ENCODE measurements at regions not wholly inside any gene's neighbourhood (a gene's known extent, or its start where the extent isn't known, plus 50 kb on each side); places are given as distances from the start of the nearest gene placed in this dataset.

GRCh38 chr4:96593422-96593821, 753.5 kb downstream of the PDHA2 start:
- no peak for DNase-seq

- no peak for DNase-seq
Observed at GRCh38 chr4:96598465-96598864, 758.6 kb downstream of the PDHA2 start.

GRCh38 chr4:96599752-96600151, 759.9 kb downstream of the PDHA2 start:
- DNase-seq: no peak

- DNase-seq: no peak
Observed at GRCh38 chr4:96602661-96603060, 762.8 kb downstream of the PDHA2 start.

GRCh38 chr4:96603641-96604040, 763.7 kb downstream of the PDHA2 start:
- DNase-seq: no peak

GRCh38 chr4:96606451-96606850, 766.6 kb downstream of the PDHA2 start:
- no peak for DNase-seq

- no peak for DNase-seq
Observed at GRCh38 chr4:96626023-96626422, 786.1 kb downstream of the PDHA2 start.

- no peak for DNase-seq
Observed at GRCh38 chr4:96630839-96631238, 790.9 kb downstream of the PDHA2 start.

- no peak for DNase-seq
Observed at GRCh38 chr4:96637971-96638412, 798.1 kb downstream of the PDHA2 start.

GRCh38 chr4:96639932-96640331, 800.0 kb downstream of the PDHA2 start:
- no peak for DNase-seq

- no peak for DNase-seq
Observed at GRCh38 chr4:96642490-96642889, 802.6 kb downstream of the PDHA2 start.

GRCh38 chr4:96646146-96646545, 806.3 kb downstream of the PDHA2 start:
- DNase-seq: no peak

GRCh38 chr4:96649536-96649935, 809.6 kb downstream of the PDHA2 start:
- no peak for DNase-seq

- no peak for DNase-seq
Observed at GRCh38 chr4:96652158-96652557, 812.3 kb downstream of the PDHA2 start.

- DNase-seq: no peak
Observed at GRCh38 chr4:96652821-96653220, 812.9 kb downstream of the PDHA2 start.

GRCh38 chr4:96654045-96654444, 814.2 kb downstream of the PDHA2 start:
- no peak for DNase-seq

- no peak for DNase-seq
Observed at GRCh38 chr4:96670381-96670780, 830.5 kb downstream of the PDHA2 start.

- DNase-seq: no peak
Observed at GRCh38 chr4:96675416-96675815, 835.5 kb downstream of the PDHA2 start.

- DNase-seq: no peak
Observed at GRCh38 chr4:96675896-96676295, 836.0 kb downstream of the PDHA2 start.

- DNase-seq: no peak
Observed at GRCh38 chr4:96676754-96677435, 837.0 kb downstream of the PDHA2 start.

- no peak for DNase-seq
Observed at GRCh38 chr4:96677499-96677898, 837.6 kb downstream of the PDHA2 start.

- DNase-seq: peak; percentile 33 to 47
Observed at GRCh38 chr4:96681218-96681617, 841.3 kb downstream of the PDHA2 start.

- DNase-seq: no peak
Observed at GRCh38 chr4:96685691-96686090, 845.8 kb downstream of the PDHA2 start.

GRCh38 chr4:96691521-96691920, 851.6 kb downstream of the PDHA2 start:
- DNase-seq: no peak

GRCh38 chr4:96698831-96699230, 858.9 kb downstream of the PDHA2 start:
- DNase-seq: peak in 1 of 2 experiments; percentile 6
